ENCODE measurements at regions not wholly inside any gene's neighbourhood (a gene's known extent, or its start where the extent isn't known, plus 50 kb on each side); places are given as distances from the start of the nearest gene placed in this dataset.

- TF ChIP-seq CTCF (IDR thresholded peaks at IDR 0.05) (no peak), POLR2A (IDR thresholded peaks at IDR 0.05) (no peak)
Measured at GRCh38 chr7:24018331-24018730, 265.7 kb upstream of the NPY start.
